ENCODE measurements at regions not wholly inside any gene's neighbourhood (a gene's known extent, or its start where the extent isn't known, plus 50 kb on each side); places are given as distances from the start of the nearest gene placed in this dataset.

GRCh38 chr3:31050296-31050695 lies 155.8 kb upstream of the GADL1 start:
- no peak for DNase-seq (ENCODE audit: low read depth)

GRCh38 chr3:31051226-31051625 lies 156.8 kb upstream of the GADL1 start:
- DNase-seq (ENCODE audit: low read depth), result no peak

GRCh38 chr3:31053299-31053698 lies 158.8 kb upstream of the GADL1 start:
- no peak for DNase-seq (ENCODE audit: low read depth)

- no peak for DNase-seq (ENCODE audit: low read depth)
These were observed 159.6 kb upstream of the GADL1 start for GRCh38 chr3:31054032-31054431.

GRCh38 chr3:31055757-31056156 lies 161.3 kb upstream of the GADL1 start:
- DNase-seq (ENCODE audit: low read depth), result no peak

- DNase-seq (ENCODE audit: low read depth), result no peak
These were observed 163.4 kb upstream of the GADL1 start for GRCh38 chr3:31057891-31058290.

- DNase-seq (ENCODE audit: low read depth), result no peak
These were observed 169.6 kb upstream of the GADL1 start for GRCh38 chr3:31064021-31064420.

- DNase-seq (ENCODE audit: low read depth), result no peak
These were observed 171.3 kb upstream of the GADL1 start for GRCh38 chr3:31065765-31066164.

- DNase-seq (ENCODE audit: low read depth), result no peak
These were observed 172.5 kb upstream of the GADL1 start for GRCh38 chr3:31067004-31067403.

- no peak for DNase-seq (ENCODE audit: low read depth)
These were observed 181.0 kb upstream of the GADL1 start for GRCh38 chr3:31075471-31075870.

GRCh38 chr3:31075876-31076275 lies 181.4 kb upstream of the GADL1 start:
- DNase-seq (ENCODE audit: low read depth), result no peak

- no peak for DNase-seq (ENCODE audit: low read depth)
These were observed 182.7 kb upstream of the GADL1 start for GRCh38 chr3:31077021-31077601.

- DNase-seq (ENCODE audit: low read depth), result no peak
These were observed 183.4 kb upstream of the GADL1 start for GRCh38 chr3:31077826-31078225.

GRCh38 chr3:31079689-31080088 lies 185.2 kb upstream of the GADL1 start:
- DNase-seq (ENCODE audit: low read depth), result no peak

GRCh38 chr3:31081018-31081662 lies 186.7 kb upstream of the GADL1 start:
- DNase-seq (ENCODE audit: low read depth), result no peak

GRCh38 chr3:31086148-31086547 lies 191.7 kb upstream of the GADL1 start:
- no peak for DNase-seq (ENCODE audit: low read depth)

- DNase-seq (ENCODE audit: low read depth), result no peak
These were observed 192.2 kb upstream of the GADL1 start for GRCh38 chr3:31086698-31087097.

- no peak for DNase-seq (ENCODE audit: low read depth)
These were observed 197.3 kb upstream of the GADL1 start for GRCh38 chr3:31091748-31092147.

- DNase-seq (ENCODE audit: low read depth), result no peak
These were observed 198.5 kb upstream of the GADL1 start for GRCh38 chr3:31092748-31093589.

- no peak for DNase-seq (ENCODE audit: low read depth)
These were observed 199.1 kb upstream of the GADL1 start for GRCh38 chr3:31093606-31094005.

GRCh38 chr3:31094048-31094447 lies 199.6 kb upstream of the GADL1 start:
- DNase-seq (ENCODE audit: low read depth), result no peak

GRCh38 chr3:31095255-31095654 lies 200.8 kb upstream of the GADL1 start:
- DNase-seq (ENCODE audit: low read depth), result no peak

GRCh38 chr3:31096661-31097395 lies 202.4 kb upstream of the GADL1 start:
- DNase-seq (ENCODE audit: low read depth), result no peak
